ENCODE measurements at regions not wholly inside any gene's neighbourhood (a gene's known extent, or its start where the extent isn't known, plus 50 kb on each side); places are given as distances from the start of the nearest gene placed in this dataset.
"Not testable (repeated sequence)": the region's sequence is repeated elsewhere in the genome, so short reads cannot be mapped to it uniquely, and the experiment has no call there.

GRCh38 chr10:131533846-131534526 lies 222.5 kb upstream of the TCERG1L start:
- no peak for DNase-seq

DNA sequence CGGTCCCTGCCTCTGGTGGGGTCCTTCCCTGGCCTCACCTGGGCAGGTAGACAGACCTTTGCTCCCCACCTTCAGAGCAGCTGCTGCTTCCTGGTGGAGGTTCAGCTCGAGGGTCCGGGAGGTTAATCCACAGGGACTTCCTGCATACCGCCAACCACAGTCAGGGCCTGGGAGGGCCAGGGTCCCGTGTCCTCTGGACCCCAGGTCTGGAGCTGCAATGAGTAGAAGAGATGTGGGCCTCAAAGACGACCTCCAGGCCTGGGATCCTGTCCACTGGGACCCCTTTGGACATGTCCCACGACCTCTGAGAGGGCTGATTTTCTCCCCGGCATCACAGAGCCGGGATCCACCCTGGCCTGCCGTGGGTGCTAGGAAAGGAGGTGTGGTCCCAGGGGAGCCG lies 223.3 kb upstream of the TCERG1L start:
- no peak for DNase-seq

GRCh38 chr10:131536676-131537075 lies 225.2 kb upstream of the TCERG1L start:
- DNase-seq = no peak

GRCh38 chr10:131537281-131537680 lies 225.8 kb upstream of the TCERG1L start:
- DNase-seq = no peak

DNA sequence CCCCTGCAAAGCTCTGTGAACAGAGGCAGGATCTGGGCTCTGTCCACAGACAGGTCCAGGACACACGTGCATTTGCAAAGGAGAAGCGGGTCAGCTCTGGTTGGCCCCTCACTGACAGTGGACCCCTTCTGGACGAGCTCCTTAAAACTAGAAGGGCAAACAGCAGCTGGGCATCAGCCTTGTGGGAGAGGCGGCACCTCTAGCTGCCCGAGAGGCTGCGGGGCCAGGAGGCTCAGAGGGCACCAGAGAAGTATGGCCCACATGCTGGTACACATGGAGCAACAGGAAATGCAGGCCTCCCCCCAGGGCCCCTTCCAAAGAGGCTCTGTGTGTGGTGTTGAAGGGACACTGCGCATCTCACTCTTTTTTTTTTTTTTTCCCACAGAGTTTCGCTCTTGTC lies 233.0 kb upstream of the TCERG1L start:
- DNase-seq = no peak

- DNase-seq = no peak
Measured at GRCh38 chr10:131546086-131546810, 234.7 kb upstream of the TCERG1L start.

DNA sequence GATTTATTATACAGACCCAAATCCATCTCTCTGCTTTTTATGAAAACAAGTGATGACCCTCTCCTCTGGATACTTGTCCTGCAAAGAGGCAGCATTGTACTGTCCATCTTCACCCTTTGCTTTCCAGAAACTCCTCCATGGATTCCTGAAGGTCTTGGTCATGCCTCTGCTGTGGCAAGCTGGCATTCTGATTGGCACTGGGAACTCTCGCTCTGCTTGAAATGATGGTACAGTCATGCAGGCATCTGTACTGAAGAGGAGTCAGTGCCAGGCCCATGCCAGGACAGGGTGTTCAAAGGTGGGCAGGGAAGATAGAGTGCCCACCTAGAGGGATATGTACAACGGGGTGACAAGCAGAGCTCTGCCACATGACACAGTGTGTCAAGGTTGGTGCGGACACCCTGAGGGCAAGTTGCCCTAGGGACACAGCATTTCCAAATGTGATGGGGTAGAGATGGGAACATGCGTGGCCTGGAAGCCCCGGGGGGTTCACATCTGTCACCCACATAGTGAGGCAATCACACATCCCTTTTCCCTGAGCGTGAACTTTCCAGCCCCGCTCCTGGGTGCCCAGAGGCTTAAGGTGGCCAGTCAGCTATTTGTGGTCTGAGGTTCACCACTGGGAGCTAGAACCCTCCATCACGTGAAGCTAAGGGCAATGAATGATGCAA lies 235.7 kb upstream of the TCERG1L start:
- DNase-seq = no peak

- no peak for DNase-seq
Measured at GRCh38 chr10:131548176-131548575, 236.7 kb upstream of the TCERG1L start.

DNA sequence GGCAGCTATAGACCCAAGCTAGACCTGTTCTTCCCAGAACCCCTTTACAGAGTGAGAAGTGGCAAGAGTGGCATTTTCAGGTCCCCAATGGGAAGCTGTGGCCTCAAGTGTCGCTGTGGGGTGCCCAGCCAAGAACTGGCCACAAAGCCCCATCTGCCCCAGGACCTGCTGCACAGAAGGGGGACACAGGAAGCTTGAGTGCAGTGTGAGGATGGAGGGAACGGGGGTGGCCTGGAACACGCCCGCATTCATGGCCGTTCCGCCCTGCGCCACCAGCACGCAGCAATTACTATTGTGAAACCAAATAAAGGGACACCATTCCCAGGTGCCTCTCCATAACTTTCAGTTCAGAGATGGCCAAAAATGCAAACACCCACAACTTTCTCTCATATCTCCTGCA lies 237.6 kb upstream of the TCERG1L start:
- no peak for DNase-seq

DNA sequence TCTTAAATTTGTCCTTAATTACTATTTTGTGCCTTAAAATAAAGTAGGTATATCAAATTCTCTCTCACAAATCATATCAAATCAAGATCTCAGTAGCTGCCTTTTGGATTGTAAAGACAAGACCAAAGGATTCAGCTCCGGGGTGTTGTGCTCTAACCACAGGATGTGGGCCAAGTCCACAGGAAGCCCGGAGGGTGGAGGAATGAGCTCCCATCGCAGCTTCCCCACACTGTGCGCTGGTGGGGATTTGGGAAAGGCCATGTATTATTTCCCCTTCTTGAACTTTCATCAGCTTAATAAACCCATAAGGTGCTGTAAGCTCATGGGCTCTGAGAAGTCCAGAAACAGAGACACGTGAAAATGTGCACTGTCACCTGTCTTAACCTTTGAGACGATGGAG lies 241.6 kb upstream of the TCERG1L start:
- DNase-seq = no peak

- no peak for DNase-seq
Measured at GRCh38 chr10:131553581-131553980, 242.1 kb upstream of the TCERG1L start.

- no peak for DNase-seq
Measured at GRCh38 chr10:131554821-131555220, 243.3 kb upstream of the TCERG1L start.

DNA sequence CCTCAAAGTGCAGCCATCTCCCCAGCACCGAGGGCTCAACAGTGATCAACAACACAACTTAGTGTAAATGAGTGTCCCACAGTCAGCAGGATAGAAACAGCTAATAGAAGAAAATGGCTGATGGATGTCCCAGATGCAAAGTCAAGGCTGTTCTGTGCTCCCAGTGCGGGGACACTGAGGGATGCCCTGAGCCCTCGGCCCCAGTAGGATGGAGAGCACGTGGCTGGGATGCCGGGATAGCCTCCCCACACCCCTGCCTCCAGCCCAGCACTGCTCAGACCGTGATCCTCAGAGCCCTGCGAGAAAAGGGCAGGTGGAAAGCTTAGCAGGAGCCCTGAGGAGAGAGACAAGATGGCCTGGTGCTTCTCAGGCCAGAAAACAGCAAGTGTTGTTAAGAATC lies 243.9 kb upstream of the TCERG1L start:
- no peak for DNase-seq

DNA sequence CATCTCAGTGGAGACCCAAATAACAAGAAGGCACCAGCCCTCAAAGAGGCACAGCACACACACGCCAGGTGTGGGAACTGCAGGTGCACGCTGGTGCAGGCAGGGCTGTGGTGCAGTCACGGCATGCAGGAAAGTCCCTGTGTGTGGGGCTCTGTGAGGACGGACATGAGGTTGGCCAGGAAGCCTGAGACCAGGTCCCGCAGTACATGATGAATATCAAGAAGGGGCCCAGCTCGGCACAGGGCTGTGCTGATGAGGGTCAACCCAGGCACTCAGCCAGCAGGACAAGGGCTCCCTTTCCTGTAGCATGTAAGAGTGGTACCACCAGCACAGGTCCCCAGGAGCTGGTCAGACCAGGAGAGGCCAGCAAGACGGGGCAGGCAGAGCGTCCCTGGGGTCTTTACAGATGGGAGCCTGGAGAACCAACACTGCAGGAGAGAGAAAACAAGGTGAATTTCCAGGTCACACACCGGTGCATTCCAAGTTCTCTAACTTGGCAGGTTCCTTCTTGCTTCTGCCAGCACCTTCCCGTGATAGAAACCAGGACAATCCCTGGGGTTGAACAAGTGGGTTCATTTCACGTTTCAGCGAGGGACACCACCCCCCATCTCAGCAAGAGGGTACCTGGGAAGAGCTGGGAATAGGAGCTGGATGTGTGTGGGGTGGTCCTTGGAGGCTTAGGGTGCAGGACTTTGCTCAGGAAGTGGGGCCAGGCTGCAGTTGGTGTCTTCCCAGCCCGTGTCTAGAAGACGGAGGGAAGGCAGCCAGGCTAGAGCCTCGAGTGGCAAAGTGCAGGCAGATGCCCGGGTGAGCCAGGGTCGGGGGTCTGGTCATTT lies 244.8 kb upstream of the TCERG1L start:
- DNase-seq = no peak

DNA sequence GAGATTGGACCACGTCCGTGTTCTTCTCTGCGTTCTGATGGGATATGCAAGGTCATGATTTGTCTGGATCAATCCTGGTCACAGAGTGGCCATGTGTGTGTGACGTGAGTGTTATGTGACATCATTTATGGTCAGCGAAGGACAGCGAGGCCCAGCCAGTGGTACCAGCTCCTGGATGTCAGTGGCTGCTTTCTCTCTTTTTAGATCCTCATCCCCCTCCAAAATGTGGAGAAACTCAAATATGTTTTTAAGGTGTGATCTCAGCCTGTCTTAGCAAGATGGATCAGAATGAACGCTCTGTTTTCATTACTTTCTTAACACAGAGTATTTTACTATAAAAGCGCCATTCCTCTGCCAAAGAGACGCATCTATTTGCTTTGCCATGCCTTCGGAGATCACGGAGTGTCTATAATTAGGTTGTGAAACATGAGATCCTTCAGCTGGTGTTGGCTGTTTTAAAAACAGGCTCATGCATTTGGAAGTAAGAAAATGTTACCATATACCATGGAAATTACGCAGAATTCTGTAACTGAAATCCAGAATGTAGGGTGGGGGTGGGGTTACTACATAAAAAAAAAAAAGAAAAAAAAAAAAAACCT lies 245.5 kb upstream of the TCERG1L start:
- DNase-seq = no peak

DNA sequence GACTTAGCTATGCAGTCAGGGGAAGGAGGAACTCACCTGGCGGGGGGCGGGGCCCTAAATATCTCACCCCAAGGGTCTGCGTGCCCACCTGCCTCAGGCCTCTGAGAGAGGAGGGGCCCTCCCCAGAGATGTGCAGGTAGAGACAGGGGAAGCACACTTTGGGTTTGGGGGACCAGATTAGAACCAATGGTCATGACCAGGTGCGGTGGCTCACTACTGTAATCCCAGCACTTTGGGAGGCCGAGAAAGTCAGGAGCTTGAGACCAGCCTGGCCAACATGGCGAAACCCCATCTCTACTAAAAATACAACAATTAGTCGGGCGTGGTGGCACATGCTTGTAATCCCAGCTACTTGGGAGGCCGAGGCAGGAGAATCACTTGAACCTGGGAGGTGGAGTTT lies 246.4 kb upstream of the TCERG1L start:
- DNase-seq = not testable (repeated sequence)

- no peak for DNase-seq
Measured at GRCh38 chr10:131559450-131559911, 248.0 kb upstream of the TCERG1L start.

GRCh38 chr10:131560166-131560565 lies 248.6 kb upstream of the TCERG1L start:
- DNase-seq = no peak

GRCh38 chr10:131560706-131561355 lies 249.3 kb upstream of the TCERG1L start:
- no peak for DNase-seq

DNA sequence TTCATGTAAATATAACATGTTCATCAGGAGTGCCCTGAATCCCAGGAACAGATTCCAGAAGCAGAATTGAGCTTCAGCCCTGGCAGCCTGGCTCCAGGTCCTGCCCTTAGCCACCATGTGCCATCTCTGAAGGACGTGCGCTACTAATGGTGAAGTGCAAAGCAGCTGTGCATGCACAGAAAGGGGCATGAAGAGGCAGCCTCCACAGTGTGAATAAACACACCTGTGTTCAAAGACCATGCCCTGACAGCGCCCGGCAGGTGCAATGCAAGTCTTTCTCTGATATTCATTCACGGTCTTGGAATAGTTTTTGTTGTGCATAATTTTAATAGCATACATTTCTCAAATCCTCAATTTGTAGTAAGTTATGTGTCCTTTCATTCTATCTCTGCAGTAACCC lies 250.4 kb upstream of the TCERG1L start:
- no peak for DNase-seq

DNA sequence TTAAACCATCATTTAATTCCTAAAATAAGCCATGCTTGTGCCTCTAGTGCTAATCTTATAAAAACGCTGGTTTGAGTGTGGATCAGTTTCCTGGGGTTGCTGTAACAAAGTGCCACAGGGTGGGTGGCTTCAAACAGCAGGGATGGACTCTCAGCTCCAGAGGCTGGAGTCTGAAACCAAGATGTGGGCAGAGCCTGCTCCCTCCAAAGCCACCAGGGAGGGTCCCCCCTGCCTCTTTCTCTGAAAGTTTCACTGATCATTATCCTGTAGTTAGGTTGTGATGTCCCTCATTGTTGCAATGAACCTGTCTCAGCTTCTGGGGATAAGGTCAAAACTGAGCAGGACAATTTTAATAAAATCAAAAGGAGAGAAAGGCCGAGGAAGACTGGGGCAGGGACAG lies 251.9 kb upstream of the TCERG1L start:
- DNase-seq = no peak

All from AML-193 (cell line).